K562 (cell line): ENCODE measurements at regions not wholly inside any gene's neighbourhood (a gene's known extent, or its start where the extent isn't known, plus 50 kb on each side); places are given as distances from the start of the nearest gene placed in this dataset.

ENCODE experiments used
- ATAC-seq: fragments of 200-7000 bp; cut with Tn5 transposase; 3 replicates; pipeline ENCODE4 v1.9.1; 2020; ENCODE audit warnings: moderate library complexity
- BruUV-seq: library from RNA; stranded (reverse); fragments of 400-500 nt; replicated peaks from 2 replicates; lab custom pipeline; 2021; lab: Mats Ljungman, UMichigan
- CTCF ChIA-PET: fragments of 300-600 bp; formaldehyde crosslinking; extraction: SDS; loops from one replicate; lab custom pipeline; 2021; ENCODE audit warnings: low intra/inter-chr PET ratio; lab: Yijun Ruan, JAX
- POLR2A ChIA-PET: fragments of 300-600, 350-650 bp; sonication (Branson Sonifier 250); formaldehyde crosslinking; extraction: SDS; loops from one replicate; lab custom pipeline; 2021; ENCODE audit warnings: antibody characterized with exemption, inconsistent platforms; lab: Yijun Ruan, JAX
- DNase-seq, 4 experiments: peaks; one replicate each; pipeline versions ENCODE4 v3.0.0 to v3.0.0-alpha.2; 2011 to 2018; ENCODE audit warnings: low spot score in 3 of 4, mixed read lengths in 3 of 4; ENCODE audit errors: extremely low read depth in 1 of 4
- FAIRE-seq: peaks from 2 replicates; lab custom pipeline; 2011; peaks lifted over from hg19 to GRCh38; lab: Jason Lieb, UNC
- H2AFZ ChIP-seq: 2 replicates; pipeline ENCODE4 v1.6.0; 2011; ENCODE audit warnings: low read depth, low read length, control low read depth, inconsistent platforms
- H3K27ac ChIP-seq: fragments of 200-600 bp; 3 replicates; pipeline ENCODE4 v1.8.0; 2011; ENCODE audit warnings: low read depth, mild to moderate bottlenecking, control low read depth, inconsistent platforms, low read length, moderate library complexity, mixed read lengths; ENCODE audit errors: extremely low read depth
- H3K27me3 ChIP-seq, 2 experiments: fragments of 300-600 bp in 1 of 2; 2 replicates in 1 of 2; 3 replicates in 1 of 2; pipeline versions ENCODE4 v1.6.0 to v1.8.0; 2011; ENCODE audit warnings: inconsistent platforms in 2 of 2, low read length in 2 of 2, mild to moderate bottlenecking in 1 of 2, mixed read lengths in 1 of 2, moderate library complexity in 1 of 2; ENCODE audit not compliant: control insufficient read depth in 2 of 2, insufficient read depth in 2 of 2
- H3K36me3 ChIP-seq: fragments of 300-600 bp; 3 replicates; pipeline ENCODE4 v1.8.0; 2011; ENCODE audit warnings: mild to moderate bottlenecking, low read length, inconsistent platforms; ENCODE audit not compliant: control insufficient read depth, insufficient read depth
- H3K4me1 ChIP-seq, 2 experiments: fragments of 200-600 bp in 1 of 2; replicated peaks in 1 of 2; 2 replicates in 1 of 2; 3 replicates in 1 of 2; pipeline versions ENCODE4 v1.5.1 to v1.8.0; 2011; ENCODE audit warnings: inconsistent platforms in 2 of 2, low read length in 2 of 2, mild to moderate bottlenecking in 1 of 2, mixed read lengths in 1 of 2, moderate library complexity in 1 of 2; ENCODE audit not compliant: control insufficient read depth in 2 of 2, insufficient read depth in 2 of 2
- H3K4me2 ChIP-seq: 2 replicates; pipeline ENCODE4 v1.6.1; 2011; ENCODE audit warnings: low read length, control low read depth, inconsistent platforms, mixed read lengths; ENCODE audit not compliant: insufficient read depth
- H3K4me3 ChIP-seq: fragments of 200-600 bp; sonication (generic), shearing (Covaris generic); 2 replicates; pipeline ENCODE4 v1.5.1; 2016; ENCODE audit warnings: control low read depth, inconsistent platforms
- H3K79me2 ChIP-seq: fragments of 200-600 bp; 3 replicates; pipeline ENCODE4 v1.8.0; 2011; ENCODE audit warnings: low read length, inconsistent platforms; ENCODE audit not compliant: control insufficient read depth, insufficient read depth
- H3K9ac ChIP-seq, 2 experiments: 2 replicates each; pipeline versions ENCODE4 v1.6.0 to v1.6.1; 2011; ENCODE audit warnings: low read depth in 2 of 2, low read length in 2 of 2, control low read depth in 1 of 2, inconsistent platforms in 1 of 2, mild to moderate bottlenecking in 1 of 2, mixed read lengths in 1 of 2; ENCODE audit not compliant: insufficient read depth in 1 of 2
- H3K9me1 ChIP-seq: one replicate; pipeline ENCODE4 v1.6.0; 2011; ENCODE audit warnings: inconsistent platforms, mild to moderate bottlenecking, low read length, moderate library complexity; ENCODE audit not compliant: control insufficient read depth, insufficient read depth
- H3K9me3 ChIP-seq: replicated peaks from 2 replicates; pipeline ENCODE4 v1.5.1; 2011; ENCODE audit warnings: low read depth, low read length, inconsistent platforms; ENCODE audit not compliant: control insufficient read depth, insufficient read depth
- H4K20me1 ChIP-seq: replicated peaks from 2 replicates; pipeline ENCODE4 v1.6.1; 2011; ENCODE audit warnings: low read length, inconsistent platforms, mixed read lengths; ENCODE audit not compliant: control insufficient read depth, insufficient read depth
- CBX1 ChIP-seq: sonication (generic); IDR thresholded peaks from 2 replicates; pipeline ENCODE4 v1.6.1; 2016; ENCODE audit warnings: antibody characterized with exemption, low read depth, mild to moderate bottlenecking
- LCOR ChIP-seq: sonication (generic); formaldehyde crosslinking; IDR thresholded peaks from 2 replicates; pipeline ENCODE4 v1.8.0; 2022; ENCODE audit warnings: mild to moderate bottlenecking, missing genetic modification reagents
- MYNN ChIP-seq, 2 experiments: sonication (generic); formaldehyde crosslinking in 1 of 2; IDR thresholded peaks; 2 replicates each; pipeline versions ENCODE4 v1.5.0 to v1.6.1; 2016 to 2020; ENCODE audit warnings: antibody characterized with exemption in 1 of 2, missing genetic modification reagents in 1 of 2
- NONO ChIP-seq, 2 experiments: fragments of 200-400 bp in 1 of 2; fragments of 450-650 bp in 1 of 2; formaldehyde crosslinking in 1 of 2; IDR thresholded peaks; 2 replicates each; pipeline ENCODE4 v1.6.1; 2017; ENCODE audit warnings: low read depth in 2 of 2, mild to moderate bottlenecking in 2 of 2, moderate library complexity in 2 of 2, low read length in 1 of 2
- POLR2G ChIP-seq: fragments of 200-400 bp; formaldehyde crosslinking; IDR thresholded peaks from 2 replicates; pipeline ENCODE4 v1.6.1; 2017; ENCODE audit warnings: low read depth, mild to moderate bottlenecking, antibody characterized with exemption, low read length, moderate library complexity
- RHOXF2B ChIP-seq: fragments of 250-450 bp; sonication (Bioruptor Pico); conservative IDR thresholded peaks from 2 replicates; pipeline ENCODE4 v1.5.1; 2021
- ZBTB11 ChIP-seq, 3 experiments: fragments of 200-800 bp in 1 of 3; fragments of 250-450 bp in 1 of 3; fragments of 450-650 bp in 1 of 3; sonication (Bioruptor Pico) in 1 of 3; sonication (Bioruptor generic) in 1 of 3; formaldehyde crosslinking in 1 of 3; IDR thresholded peaks; 2 replicates each; pipeline versions ENCODE4 v1.6.1 to v1.8.0; 2016 to 2022; ENCODE audit warnings: mild to moderate bottlenecking in 2 of 3, missing genetic modification characterization in 2 of 3, missing compliant biosample characterization in 1 of 3, moderate library complexity in 1 of 3
- ZNF263 ChIP-seq: sonication (generic); formaldehyde crosslinking; IDR thresholded peaks from 2 replicates; pipeline ENCODE4 v1.8.0; 2022; ENCODE audit warnings: mild to moderate bottlenecking, missing genetic modification reagents, borderline replicate concordance
- WGBS: fragments of 100-300 bp; shearing (Covaris generic); methylation state at CpG from one replicate; pipeline ENCODE4 v1.1.6; 2016; ENCODE audit warnings: low coverage, mixed read lengths; ENCODE audit not compliant: insufficient coverage; ENCODE audit errors: missing lambda C conversion rate; 5-methylcytosine and 5-hydroxymethylcytosine counted together
- in situ Hi-C: fragments of 300-500 bp; cut with MboI; formaldehyde crosslinking; loops from 4 replicates; pipeline ENCODE4 v1.15.0; 2018; ENCODE audit warnings: inconsistent platforms, mixed read lengths
- intact Hi-C: fragments of 100-400 bp; cut with micrococcal nuclease; formaldehyde crosslinking; loops from 2 replicates; pipeline ENCODE4 v1.14.2; 2022
- TF ChIP-seq, protein P1 (sequence below): fragments of 450-650 bp; IDR thresholded peaks from 2 replicates; pipeline ENCODE4 v1.6.1; 2018; ENCODE audit warnings: mild to moderate bottlenecking, low read depth; ENCODE audit not compliant: partially characterized antibody

GRCh38 chr9:65405253-65405652 lies 120.2 kb upstream of the FOXD4L5 start:
- no peak for DNase-seq
- Histone ChIP-seq H3K9me3 (no peaks in the 10 kb centered on the region), H3K79me2 (no peaks in the 10 kb centered on the region), H3K9ac (no peak overlapping the region), H3K36me3 (no peaks in the 10 kb centered on the region), H3K4me2 (no peak overlapping the region), H4K20me1 (no peaks in the 10 kb centered on the region), H2AFZ (no peak overlapping the region), H3K9me1 (no peaks in the 10 kb centered on the region), H3K4me3 (no peak overlapping the region), H3K4me1 (peaks cover 0 to 5% of the 10 kb centered on the region in 2 experiments; a peak in 2 of 5 replicates), H3K27ac (no peak overlapping the region), H3K27me3 (peaks cover 0 to 11% of the 10 kb centered on the region in 2 experiments; a peak in 3 of 5 replicates)
- WGBS = no CpG with 5 or more reads among the region's 6 CpGs
- intact Hi-C loops = no loop called here
- TF ChIP-seq RHOXF2B (CRISPR knock-in tag) = no peak
- peak; percentile 39; the same call in 1 of the 2 replicates for TF ChIP-seq POLR2G
- no TSS peak for BruUV-seq
- FAIRE-seq = no peak
- no peak for ATAC-seq
- CTCF ChIA-PET = no interaction called here
- in situ Hi-C loops = no loop called here
- POLR2A ChIA-PET = no interaction called here

DNA sequence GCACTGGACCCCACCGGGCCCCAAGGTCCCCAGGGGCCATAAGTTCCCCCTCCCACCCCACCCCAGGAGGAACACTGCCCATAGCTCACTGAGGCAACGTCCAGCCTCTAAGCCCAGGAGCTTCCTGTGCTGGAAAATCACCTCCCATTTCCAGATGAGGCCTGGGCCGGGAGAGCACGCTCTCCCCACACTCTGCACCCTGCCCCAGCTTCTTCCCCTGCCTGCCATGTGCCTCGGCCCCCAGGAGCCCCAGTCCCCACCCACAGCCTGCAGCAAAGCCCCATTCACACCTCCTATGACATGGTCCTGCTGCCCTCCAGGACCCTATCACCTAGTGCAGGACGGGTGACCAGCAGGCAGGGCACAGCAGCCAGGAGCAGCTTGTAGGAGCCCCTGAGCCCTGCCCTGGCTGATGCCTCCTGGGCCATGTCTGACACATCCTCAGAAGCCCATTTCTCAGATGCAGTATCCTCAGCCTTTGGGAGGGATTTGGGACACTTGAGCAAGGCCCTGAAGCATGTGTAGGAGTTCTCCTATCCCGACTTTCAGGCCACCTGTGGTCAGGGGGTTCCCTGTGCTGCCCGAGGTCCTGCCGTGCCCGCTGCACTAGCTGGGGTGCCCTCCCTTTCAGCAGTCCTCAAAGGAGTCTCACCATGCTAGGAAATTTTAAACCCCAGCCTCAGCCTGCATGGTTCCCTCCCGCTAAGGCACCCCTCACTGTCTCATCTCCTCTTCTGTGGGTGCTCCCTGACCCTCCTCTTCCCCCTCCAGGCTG lies 119.4 kb upstream of the FOXD4L5 start:
- Histone ChIP-seq H3K9ac (no peak overlapping the region; a peak in 1 of 4 replicates), H3K9me3 (no peaks in the 10 kb centered on the region), H3K4me3 (no peak overlapping the region), H3K79me2 (no peaks in the 10 kb centered on the region), H3K4me2 (no peak overlapping the region), H3K4me1 (peaks cover 3 to 5% of the 10 kb centered on the region in 2 experiments; a peak in 4 of 5 replicates), H3K36me3 (no peaks in the 10 kb centered on the region), H3K27me3 (peaks cover 0 to 3% of the 10 kb centered on the region in 2 experiments; a peak in 2 of 5 replicates), H2AFZ (no peak overlapping the region), H4K20me1 (no peaks in the 10 kb centered on the region), H3K27ac (no peak overlapping the region), H3K9me1 (no peaks in the 10 kb centered on the region)
- FAIRE-seq = no peak
- ChIA-PET POLR2A (no interaction called here), CTCF (no interaction called here)
- BruUV-seq = no TSS peak
- intact Hi-C loops (no loop called here), in situ Hi-C loops (no loop called here)
- 23% methylated on average over 5 of the region's 11 CpGs for WGBS
- no peak for ATAC-seq
- DNase-seq = no peak
- TF ChIP-seq NONO (IDR thresholded peaks at IDR 0.05; ENCODE audit: low read depth in 2 of 2, low read length in 1 of 2) (no peak), MYNN (IDR thresholded peaks at IDR 0.05) (no peak), MYNN (CRISPR knock-in tag; IDR thresholded peaks at IDR 0.05) (no peak), CBX1 (no peak), ZNF263 (CRISPR knock-in tag) (peak; percentile 63; the same call in 1 of the 2 replicates), ZBTB11 (CRISPR knock-in tag; IDR thresholded peaks at IDR 0.05) (no peak), LCOR (CRISPR knock-in tag) (no peak)
- TF ChIP-seq, protein P1, sequence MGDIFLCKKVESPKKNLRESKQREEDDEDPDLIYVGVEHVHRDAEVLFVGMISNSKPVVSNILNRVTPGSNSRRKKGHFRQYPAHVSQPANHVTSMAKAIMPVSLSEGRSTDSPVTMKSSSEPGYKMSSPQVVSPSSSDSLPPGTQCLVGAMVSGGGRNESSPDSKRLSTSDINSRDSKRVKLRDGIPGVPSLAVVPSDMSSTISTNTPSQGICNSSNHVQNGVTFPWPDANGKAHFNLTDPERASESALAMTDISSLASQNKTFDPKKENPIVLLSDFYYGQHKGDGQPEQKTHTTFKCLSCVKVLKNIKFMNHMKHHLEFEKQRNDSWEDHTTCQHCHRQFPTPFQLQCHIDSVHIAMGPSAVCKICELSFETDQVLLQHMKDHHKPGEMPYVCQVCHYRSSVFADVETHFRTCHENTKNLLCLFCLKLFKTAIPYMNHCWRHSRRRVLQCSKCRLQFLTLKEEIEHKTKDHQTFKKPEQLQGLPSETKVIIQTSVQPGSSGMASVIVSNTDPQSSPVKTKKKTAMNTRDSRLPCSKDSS = no peak
